Epithelial cell of esophagus (primary cell): ENCODE measurements at regions not wholly inside any gene's neighbourhood (a gene's known extent, or its start where the extent isn't known, plus 50 kb on each side); places are given as distances from the start of the nearest gene placed in this dataset.

Experiments used
- DNase-seq: peaks from one replicate; pipeline ENCODE4 v3.0.0; 2010; ENCODE audit warnings: low read depth
- H3K4me3 ChIP-seq: 2 replicates; pipeline ENCODE4 v1.5.1; 2011; ENCODE audit warnings: mild to moderate bottlenecking, low read length, control low read depth
- CTCF ChIP-seq: IDR thresholded peaks from 2 replicates; pipeline ENCODE4 v1.5.1; 2011; ENCODE audit warnings: low read depth, mild to moderate bottlenecking, low read length, control low read depth, inconsistent platforms; ENCODE audit not compliant: insufficient read depth; ENCODE audit errors: missing control alignments

GRCh38 chr20:63089051-63089907 lies 82.5 kb upstream of the BHLHE23 start:
- H3K4me3 ChIP-seq: no peak overlapping the region
- no peak for TF ChIP-seq CTCF
- DNase-seq: peak; percentile 4

- H3K4me3 ChIP-seq: no peak overlapping the region
- TF ChIP-seq CTCF: no peak
- DNase-seq: no peak
Observed at GRCh38 chr20:63087872-63088680, 81.3 kb upstream of the BHLHE23 start.

GRCh38 chr20:63087236-63087871 lies 80.6 kb upstream of the BHLHE23 start:
- no peak overlapping the region for H3K4me3 ChIP-seq
- no peak for DNase-seq
- TF ChIP-seq CTCF: no peak

GRCh38 chr20:63086421-63087235 lies 79.9 kb upstream of the BHLHE23 start:
- TF ChIP-seq CTCF: no peak
- DNase-seq: no peak
- H3K4me3 ChIP-seq: no peak overlapping the region

- H3K4me3 ChIP-seq: no peak overlapping the region
- TF ChIP-seq CTCF: no peak
- DNase-seq: no peak
Observed at GRCh38 chr20:63085151-63085861, 78.5 kb upstream of the BHLHE23 start.

- no peak overlapping the region for H3K4me3 ChIP-seq
- TF ChIP-seq CTCF: no peak
- DNase-seq: no peak
Observed at GRCh38 chr20:63084563-63084927, 77.8 kb upstream of the BHLHE23 start.
